IMR-90 (cell line): ENCODE measurements at regions not wholly inside any gene's neighbourhood (a gene's known extent, or its start where the extent isn't known, plus 50 kb on each side); places are given as distances from the start of the nearest gene placed in this dataset.
"Not testable (repeated sequence)": the region's sequence is repeated elsewhere in the genome, so short reads cannot be mapped to it uniquely, and the experiment has no call there.

Experiments used
- NFE2L2 ChIP-seq: fragments of 150-350 bp; IDR thresholded peaks from 2 replicates; pipeline ENCODE4 v1.6.1; 2016; ENCODE audit warnings: low read depth, mild to moderate bottlenecking, low read length
- POLR2A ChIP-seq: IDR thresholded peaks from 2 replicates; pipeline ENCODE4 v1.6.1; 2012; ENCODE audit warnings: mild to moderate bottlenecking, low read depth, low read length
- RAD21 ChIP-seq: IDR thresholded peaks from 2 replicates; pipeline ENCODE4 v1.6.1; 2012; ENCODE audit warnings: low read length, improper control_type of control experiment

DNA sequence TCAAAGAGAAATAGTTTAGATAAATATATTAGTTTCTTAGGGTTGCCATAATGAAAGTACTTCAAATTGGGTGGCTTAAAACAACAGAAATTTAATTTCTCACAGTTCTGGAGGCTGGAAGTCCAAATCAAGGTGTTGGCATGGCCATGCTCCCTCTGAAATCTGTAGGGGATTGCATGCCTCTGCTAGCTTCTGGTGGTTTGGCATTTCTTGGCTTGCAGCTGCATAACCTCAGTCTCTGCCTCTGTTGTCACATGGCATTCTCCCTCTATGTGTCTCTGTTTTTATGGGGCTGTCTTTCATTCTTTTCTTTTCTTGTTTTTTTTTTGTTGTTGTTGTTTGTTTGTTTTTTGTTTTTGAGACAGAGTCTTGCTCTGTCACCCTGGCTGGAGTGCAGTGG lies 132.7 kb downstream of the NRN1 start:
- not testable (repeated sequence) for TF ChIP-seq RAD21, POLR2A, NFE2L2
